ENCODE measurements at regions not wholly inside any gene's neighbourhood (a gene's known extent, or its start where the extent isn't known, plus 50 kb on each side); places are given as distances from the start of the nearest gene placed in this dataset.

DNA sequence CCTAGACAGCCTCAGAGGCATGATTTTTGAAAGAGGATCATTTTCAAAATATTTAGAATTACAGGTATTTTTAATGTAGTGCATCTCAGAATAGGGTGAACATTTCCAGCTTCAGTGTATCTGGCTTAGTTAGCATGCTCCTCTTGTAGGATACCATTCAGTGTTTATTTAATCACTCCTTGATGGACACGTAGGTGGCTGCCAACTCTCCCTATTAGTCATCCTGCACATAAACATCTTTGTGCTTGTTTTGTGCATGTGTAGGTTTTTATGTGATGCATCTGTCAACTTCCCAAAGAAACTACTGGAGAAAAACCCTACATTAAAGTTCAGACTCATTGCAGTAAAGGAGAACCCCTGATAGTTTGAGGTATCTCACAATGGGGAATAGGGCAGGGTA lies 52.5 kb upstream of the RBM19 start:
- Histone ChIP-seq H3K27me3 (peaks cover 15% of the 10 kb centered on the region), H3K36me3 (replicated peaks; ENCODE audit: insufficient read depth, low read depth) (no peaks in the 10 kb centered on the region), H3K9me3 (ENCODE audit: low read depth) (no peaks in the 10 kb centered on the region), H2AFZ (no peak overlapping the region), H3K4me3 (no peak overlapping the region), H3K79me2 (no peaks in the 10 kb centered on the region), H3K4me1 (ENCODE audit: insufficient read depth) (no peaks in the 10 kb centered on the region), H4K20me1 (ENCODE audit: insufficient read depth, poor library complexity, severe bottlenecking) (no peaks in the 10 kb centered on the region), H3K27ac (no peak overlapping the region), H3K4me2 (no peak overlapping the region), H3K9me2 (replicated peaks; ENCODE audit: insufficient read depth) (no peaks in the 10 kb centered on the region)
- DNase-seq (ENCODE audit: low spot score), result no peak
- WGBS (ENCODE audit: low lambda C conversion rate, missing lambda C conversion rate), result 29% methylated on average over 1 of the region's 1 CpG
- TF ChIP-seq, protein P1, sequence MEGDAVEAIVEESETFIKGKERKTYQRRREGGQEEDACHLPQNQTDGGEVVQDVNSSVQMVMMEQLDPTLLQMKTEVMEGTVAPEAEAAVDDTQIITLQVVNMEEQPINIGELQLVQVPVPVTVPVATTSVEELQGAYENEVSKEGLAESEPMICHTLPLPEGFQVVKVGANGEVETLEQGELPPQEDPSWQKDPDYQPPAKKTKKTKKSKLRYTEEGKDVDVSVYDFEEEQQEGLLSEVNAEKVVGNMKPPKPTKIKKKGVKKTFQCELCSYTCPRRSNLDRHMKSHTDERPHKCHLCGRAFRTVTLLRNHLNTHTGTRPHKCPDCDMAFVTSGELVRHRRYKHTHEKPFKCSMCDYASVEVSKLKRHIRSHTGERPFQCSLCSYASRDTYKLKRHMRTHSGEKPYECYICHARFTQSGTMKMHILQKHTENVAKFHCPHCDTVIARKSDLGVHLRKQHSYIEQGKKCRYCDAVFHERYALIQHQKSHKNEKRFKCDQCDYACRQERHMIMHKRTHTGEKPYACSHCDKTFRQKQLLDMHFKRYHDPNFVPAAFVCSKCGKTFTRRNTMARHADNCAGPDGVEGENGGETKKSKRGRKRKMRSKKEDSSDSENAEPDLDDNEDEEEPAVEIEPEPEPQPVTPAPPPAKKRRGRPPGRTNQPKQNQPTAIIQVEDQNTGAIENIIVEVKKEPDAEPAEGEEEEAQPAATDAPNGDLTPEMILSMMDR (IDR thresholded peaks at IDR 0.05; ENCODE audit: poor library complexity), result no peak
- TF ChIP-seq EZH2phosphoT487 (IDR thresholded peaks at IDR 0.05; ENCODE audit: low read depth, severe bottlenecking, unreplicated experiment) (no peak), EZH2 (IDR thresholded peaks at IDR 0.05; ENCODE audit: borderline replicate concordance) (no peak)

Data from hepatocyte (in vitro differentiated cells).